Stimulated activated CD4-positive, alpha-beta T cell treated with anti-CD3 and anti-CD28 coated beads, Interleukin-15, amount 100 ng/mL, for 48 hours (primary cell): ENCODE measurements at regions not wholly inside any gene's neighbourhood (a gene's known extent, or its start where the extent isn't known, plus 50 kb on each side); places are given as distances from the start of the nearest gene placed in this dataset.
"Not testable (repeated sequence)": the region's sequence is repeated elsewhere in the genome, so short reads cannot be mapped to it uniquely, and the experiment has no call there.

Experiments used
- DNase-seq, 2 donors: peaks; one replicate each; pipeline ENCODE4 v3.0.0-alpha.2; 2020; ENCODE audit warnings: low read depth in 2 of 2

GRCh38 chr1:55781944-55782482 lies 566.8 kb upstream of the USP24 start:
- no peak for DNase-seq

- no peak for DNase-seq
Measured at GRCh38 chr1:55781003-55781402, 565.8 kb upstream of the USP24 start.

GRCh38 chr1:55777545-55777944 lies 562.4 kb upstream of the USP24 start:
- no peak for DNase-seq

- no peak for DNase-seq
Measured at GRCh38 chr1:55775007-55775406, 559.8 kb upstream of the USP24 start.

- no peak for DNase-seq
Measured at GRCh38 chr1:55774446-55774845, 559.3 kb upstream of the USP24 start.

GRCh38 chr1:55773211-55773940 lies 558.2 kb upstream of the USP24 start:
- DNase-seq, result no peak

- DNase-seq, result no peak
Measured at GRCh38 chr1:55768327-55768952, 553.3 kb upstream of the USP24 start.

- DNase-seq, result no peak
Measured at GRCh38 chr1:55767171-55767570, 552.0 kb upstream of the USP24 start.

- DNase-seq, result not testable (repeated sequence)
Measured at GRCh38 chr1:55765505-55765904, 550.3 kb upstream of the USP24 start.

GRCh38 chr1:55751776-55752175 lies 536.6 kb upstream of the USP24 start:
- no peak for DNase-seq

GRCh38 chr1:55750628-55750995 lies 535.4 kb upstream of the USP24 start:
- DNase-seq, result no peak

GRCh38 chr1:55749975-55750627 lies 534.9 kb upstream of the USP24 start:
- DNase-seq, result no peak

- DNase-seq, result no peak
Measured at GRCh38 chr1:55747408-55747841, 532.3 kb upstream of the USP24 start.

GRCh38 chr1:55746710-55747109 lies 531.5 kb upstream of the USP24 start:
- no peak for DNase-seq

GRCh38 chr1:55741516-55741915 lies 526.4 kb upstream of the USP24 start:
- DNase-seq, result no peak

- DNase-seq, result no peak
Measured at GRCh38 chr1:55735106-55735505, 519.9 kb upstream of the USP24 start.

GRCh38 chr1:55726994-55727393 lies 511.8 kb upstream of the USP24 start:
- no peak for DNase-seq

GRCh38 chr1:55725378-55725777 lies 510.2 kb upstream of the USP24 start:
- DNase-seq, result no peak

- DNase-seq, result no peak
Measured at GRCh38 chr1:55724551-55725325, 509.6 kb upstream of the USP24 start.

- DNase-seq, result no peak
Measured at GRCh38 chr1:55723001-55723400, 507.8 kb upstream of the USP24 start.

GRCh38 chr1:55720261-55720660 lies 505.1 kb upstream of the USP24 start:
- no peak for DNase-seq
